RWPE1 (cell line): ENCODE measurements at regions not wholly inside any gene's neighbourhood (a gene's known extent, or its start where the extent isn't known, plus 50 kb on each side); places are given as distances from the start of the nearest gene placed in this dataset.

Source experiments
- CTCF ChIA-PET: fragments of 350-600 bp; sonication (Branson Sonifier 250); formaldehyde crosslinking; extraction: SDS; loops from one replicate; lab custom pipeline; 2021; lab: Yijun Ruan, JAX
- POLR2A ChIA-PET: fragments of 400-600 bp; formaldehyde crosslinking; extraction: SDS; loops from one replicate; lab custom pipeline; 2020; ENCODE audit warnings: antibody characterized with exemption; ENCODE audit not compliant: low non-redundant PET; lab: Yijun Ruan, JAX
- DNase-seq: peaks from one replicate; pipeline ENCODE4 v3.0.0; 2012; ENCODE audit warnings: low spot score
- H3K27ac ChIP-seq: fragments of 450-650 bp; 2 replicates; pipeline ENCODE4 v1.5.1; 2017
- CTCF ChIP-seq: fragments of 450-650 bp; conservative IDR thresholded peaks from 2 replicates; pipeline ENCODE4 v1.5.1; 2017; ENCODE audit warnings: low read depth, mild to moderate bottlenecking

- ChIA-PET CTCF (interaction anchor here (1.2 kb wide), 1 partner anchor 25 kb away, joined by 3 read pairs; no protein-coding TSS in a partner anchor), POLR2A (no interaction called here)
- no peak overlapping the region for H3K27ac ChIP-seq
- DNase-seq, result no peak
- TF ChIP-seq CTCF, result no peak
Observed at GRCh38 chr20:63079971-63080370, 73.2 kb upstream of the BHLHE23 start.

GRCh38 chr20:63077705-63078104, 70.9 kb upstream of the BHLHE23 start:
- CTCF ChIA-PET, result interaction anchor here (0.7 kb wide), 1 partner anchor 118 kb away, joined by 3 read pairs; no protein-coding TSS in a partner anchor
- POLR2A ChIA-PET, result no interaction called here

GRCh38 chr20:63076421-63076820, 69.7 kb upstream of the BHLHE23 start:
- POLR2A ChIA-PET, result no interaction called here
- no peak for DNase-seq
- CTCF ChIA-PET, result interaction anchor here (0.7 kb wide), 1 partner anchor 234 kb away, joined by 3 read pairs; no protein-coding TSS in a partner anchor
- no peak overlapping the region for H3K27ac ChIP-seq
- TF ChIP-seq CTCF, result no peak

More at GRCh38 chr20:63077705-63078104, 70.9 kb upstream of the BHLHE23 start:
- no peak for DNase-seq
- H3K27ac ChIP-seq, result no peak overlapping the region
- TF ChIP-seq CTCF, result no peak

- DNase-seq, result no peak
- no peak overlapping the region for H3K27ac ChIP-seq
- ChIA-PET POLR2A (no interaction called here), CTCF (no interaction called here)
- no peak for TF ChIP-seq CTCF
Observed at GRCh38 chr20:63074631-63075030, 67.9 kb upstream of the BHLHE23 start.

GRCh38 chr20:63074182-63074581, 67.4 kb upstream of the BHLHE23 start:
- ChIA-PET POLR2A (no interaction called here), CTCF (no interaction called here)
- DNase-seq, result no peak
- H3K27ac ChIP-seq, result no peak overlapping the region
- TF ChIP-seq CTCF, result no peak

- POLR2A ChIA-PET, result no interaction called here
- CTCF ChIA-PET, result interaction anchor here (0.6 kb wide), 1 partner anchor 64 kb away, joined by 4 read pairs; no protein-coding TSS in a partner anchor
- no peak overlapping the region for H3K27ac ChIP-seq
- DNase-seq, result no peak
- no peak for TF ChIP-seq CTCF
Observed at GRCh38 chr20:63073738-63074065, 66.9 kb upstream of the BHLHE23 start.
